ENCODE measurements at regions not wholly inside any gene's neighbourhood (a gene's known extent, or its start where the extent isn't known, plus 50 kb on each side); places are given as distances from the start of the nearest gene placed in this dataset.

GRCh38 chr2:65639156-65639864 is 206.9 kb upstream of the SPRED2 start:
- TF ChIP-seq POLR2AphosphoS5 (IDR thresholded peaks at IDR 0.05) = peak; percentile 9
- TF ChIP-seq, protein P1, sequence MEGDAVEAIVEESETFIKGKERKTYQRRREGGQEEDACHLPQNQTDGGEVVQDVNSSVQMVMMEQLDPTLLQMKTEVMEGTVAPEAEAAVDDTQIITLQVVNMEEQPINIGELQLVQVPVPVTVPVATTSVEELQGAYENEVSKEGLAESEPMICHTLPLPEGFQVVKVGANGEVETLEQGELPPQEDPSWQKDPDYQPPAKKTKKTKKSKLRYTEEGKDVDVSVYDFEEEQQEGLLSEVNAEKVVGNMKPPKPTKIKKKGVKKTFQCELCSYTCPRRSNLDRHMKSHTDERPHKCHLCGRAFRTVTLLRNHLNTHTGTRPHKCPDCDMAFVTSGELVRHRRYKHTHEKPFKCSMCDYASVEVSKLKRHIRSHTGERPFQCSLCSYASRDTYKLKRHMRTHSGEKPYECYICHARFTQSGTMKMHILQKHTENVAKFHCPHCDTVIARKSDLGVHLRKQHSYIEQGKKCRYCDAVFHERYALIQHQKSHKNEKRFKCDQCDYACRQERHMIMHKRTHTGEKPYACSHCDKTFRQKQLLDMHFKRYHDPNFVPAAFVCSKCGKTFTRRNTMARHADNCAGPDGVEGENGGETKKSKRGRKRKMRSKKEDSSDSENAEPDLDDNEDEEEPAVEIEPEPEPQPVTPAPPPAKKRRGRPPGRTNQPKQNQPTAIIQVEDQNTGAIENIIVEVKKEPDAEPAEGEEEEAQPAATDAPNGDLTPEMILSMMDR (IDR thresholded peaks at IDR 0.05) = no peak

All from gastroesophageal sphincter (tissue), 3 donors.